ENCODE measurements at regions not wholly inside any gene's neighbourhood (a gene's known extent, or its start where the extent isn't known, plus 50 kb on each side); places are given as distances from the start of the nearest gene placed in this dataset.

- intact Hi-C loops (cut with DNase I; ENCODE audit: low total_unique reads) = no loop called here
- WGBS, 5 donors = 80 to 92% (median 86%) methylated on average over 7 of the region's 7 CpGs
- Histone ChIP-seq H3K4me3 (no peak overlapping the region), H3K27ac (no peak overlapping the region), H3K4me1 (no peaks in the 10 kb centered on the region), H3K36me3 (no peaks in the 10 kb centered on the region), H3K27me3 (replicated peaks in 1 of 7) (no peaks in the 10 kb centered on the region), H3K9me3 (no peaks in the 10 kb centered on the region)
- no peak for DNase-seq
- TF ChIP-seq POLR2A (IDR thresholded peaks at IDR 0.05) (no peak), CTCF (IDR thresholded peaks at IDR 0.05 in 8 of 11, conservative IDR thresholded peaks at IDR 0.05 in 3 of 11) (no peak), POLR2AphosphoS5 (IDR thresholded peaks at IDR 0.05) (no peak)
Measured at GRCh38 chr1:110280126-110280525, 59.1 kb upstream of the RBM15 start.

GRCh38 chr1:110280804-110281203 lies 58.4 kb upstream of the RBM15 start:
- Histone ChIP-seq H3K4me3 (no peak overlapping the region), H3K36me3 (no peaks in the 10 kb centered on the region), H3K27ac (no peak overlapping the region), H3K27me3 (replicated peaks in 1 of 7) (no peaks in the 10 kb centered on the region), H3K9me3 (no peaks in the 10 kb centered on the region), H3K4me1 (no peaks in the 10 kb centered on the region)
- TF ChIP-seq CTCF (IDR thresholded peaks at IDR 0.05 in 8 of 11, conservative IDR thresholded peaks at IDR 0.05 in 3 of 11) (no peak), POLR2AphosphoS5 (IDR thresholded peaks at IDR 0.05) (no peak), POLR2A (IDR thresholded peaks at IDR 0.05) (no peak)
- no peak for DNase-seq
- 81 to 92% (median 85%) methylated on average over 5 of the region's 5 CpGs for WGBS, 5 donors
- intact Hi-C loops (cut with DNase I; ENCODE audit: low total_unique reads) = no loop called here

- Histone ChIP-seq H3K4me1 (no peaks in the 10 kb centered on the region), H3K27me3 (replicated peaks in 1 of 7) (no peaks in the 10 kb centered on the region), H3K4me3 (no peak overlapping the region), H3K36me3 (no peaks in the 10 kb centered on the region), H3K9me3 (no peaks in the 10 kb centered on the region), H3K27ac (no peak overlapping the region)
- DNase-seq = no peak
- 82 to 93% (median 90%) methylated on average over 6 of the region's 6 CpGs for WGBS, 5 donors
- TF ChIP-seq POLR2A (IDR thresholded peaks at IDR 0.05) (no peak), CTCF (IDR thresholded peaks at IDR 0.05 in 8 of 11, conservative IDR thresholded peaks at IDR 0.05 in 3 of 11) (no peak), POLR2AphosphoS5 (IDR thresholded peaks at IDR 0.05) (no peak)
- intact Hi-C loops (cut with DNase I; ENCODE audit: low total_unique reads) = no loop called here
Measured at GRCh38 chr1:110281363-110282290, 57.5 kb upstream of the RBM15 start.

GRCh38 chr1:110282395-110282794 lies 56.8 kb upstream of the RBM15 start:
- Histone ChIP-seq H3K4me3 (no peak overlapping the region), H3K27ac (no peak overlapping the region), H3K27me3 (replicated peaks in 1 of 7) (no peaks in the 10 kb centered on the region), H3K4me1 (no peaks in the 10 kb centered on the region), H3K9me3 (no peaks in the 10 kb centered on the region), H3K36me3 (no peaks in the 10 kb centered on the region)
- TF ChIP-seq POLR2AphosphoS5 (IDR thresholded peaks at IDR 0.05) (no peak), CTCF (IDR thresholded peaks at IDR 0.05 in 8 of 11, conservative IDR thresholded peaks at IDR 0.05 in 3 of 11) (no peak), POLR2A (IDR thresholded peaks at IDR 0.05) (no peak)
- intact Hi-C loops (cut with DNase I; ENCODE audit: low total_unique reads) = no loop called here
- no peak for DNase-seq
- WGBS, 5 donors = 85 to 92% (median 91%) methylated on average over 3 of the region's 3 CpGs
